IPS-18c (cell line): ENCODE measurements at regions not wholly inside any gene's neighbourhood (a gene's known extent, or its start where the extent isn't known, plus 50 kb on each side); places are given as distances from the start of the nearest gene placed in this dataset.

Source experiments
- H3K4me3 ChIP-seq: 2 replicates; pipeline ENCODE4 v1.7.0; 2013; ENCODE audit warnings: low read depth, mild to moderate bottlenecking, low read length, moderate library complexity; ENCODE audit not compliant: insufficient read depth
- H3K9me3 ChIP-seq: one replicate; pipeline ENCODE4 v1.6.1; 2013; ENCODE audit warnings: mild to moderate bottlenecking, low read length, moderate library complexity; ENCODE audit not compliant: control insufficient read depth, insufficient read depth

GRCh38 chr13:33366469-33367062 lies 81.0 kb upstream of the STARD13 start:
- Histone ChIP-seq H3K4me3 (no peak overlapping the region), H3K9me3 (peaks cover 2% of the 10 kb centered on the region)

DNA sequence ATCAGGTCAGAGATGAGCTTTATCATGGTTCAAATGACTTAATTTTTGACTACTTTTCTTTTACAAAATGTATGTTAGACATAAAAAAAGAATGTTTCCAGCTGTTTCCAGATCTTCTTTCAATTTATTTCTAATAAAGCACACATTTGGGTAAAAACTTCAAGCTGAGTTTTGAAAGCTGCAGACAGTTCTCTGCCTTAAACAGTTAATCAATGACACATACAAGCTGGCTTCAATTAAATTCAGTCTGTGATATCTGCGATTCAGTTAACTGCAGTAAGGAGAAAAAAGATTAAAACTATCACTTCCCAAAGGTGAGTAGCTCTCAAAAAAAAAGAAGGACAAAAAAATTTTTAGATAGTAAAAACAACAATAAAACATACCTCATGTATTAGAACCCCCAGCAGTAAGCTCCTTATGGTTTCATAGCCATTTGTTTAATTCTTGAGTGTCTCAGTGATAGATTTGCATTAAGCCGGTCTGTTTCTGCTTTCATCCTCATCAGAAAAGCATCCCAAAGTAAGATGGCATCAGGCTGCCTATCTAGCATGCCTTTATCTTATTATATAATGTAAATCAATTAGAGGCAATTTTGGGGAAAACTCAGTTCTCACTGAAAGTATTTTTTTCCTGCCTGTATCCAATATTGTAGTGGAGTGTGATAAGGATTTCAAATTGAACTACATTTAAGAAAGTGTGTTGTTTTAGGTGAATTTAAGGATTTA lies 81.8 kb upstream of the STARD13 start:
- H3K4me3 ChIP-seq, result no peak overlapping the region
- H3K9me3 ChIP-seq, result peaks cover 2% of the 10 kb centered on the region

DNA sequence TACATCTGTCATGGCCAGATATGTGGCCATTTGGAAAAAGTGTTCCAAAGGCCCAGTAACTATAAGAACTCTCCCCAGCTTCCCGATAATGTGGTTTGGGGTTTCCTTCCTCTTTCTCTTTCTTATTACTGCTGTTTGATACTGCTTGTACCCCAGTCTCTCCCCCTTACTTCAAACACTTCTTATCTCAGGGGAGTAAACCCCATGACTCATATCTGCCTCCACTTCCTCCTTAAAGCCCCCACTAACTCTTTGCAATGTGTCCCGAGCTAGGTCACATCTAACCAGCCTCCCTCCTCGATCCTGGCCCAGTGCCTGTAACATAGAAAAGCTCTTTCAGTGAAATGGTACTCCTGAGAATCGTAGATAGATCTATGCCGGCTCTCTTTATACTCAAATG lies 82.4 kb upstream of the STARD13 start:
- Histone ChIP-seq H3K4me3 (no peak overlapping the region), H3K9me3 (peaks cover 2% of the 10 kb centered on the region)

DNA sequence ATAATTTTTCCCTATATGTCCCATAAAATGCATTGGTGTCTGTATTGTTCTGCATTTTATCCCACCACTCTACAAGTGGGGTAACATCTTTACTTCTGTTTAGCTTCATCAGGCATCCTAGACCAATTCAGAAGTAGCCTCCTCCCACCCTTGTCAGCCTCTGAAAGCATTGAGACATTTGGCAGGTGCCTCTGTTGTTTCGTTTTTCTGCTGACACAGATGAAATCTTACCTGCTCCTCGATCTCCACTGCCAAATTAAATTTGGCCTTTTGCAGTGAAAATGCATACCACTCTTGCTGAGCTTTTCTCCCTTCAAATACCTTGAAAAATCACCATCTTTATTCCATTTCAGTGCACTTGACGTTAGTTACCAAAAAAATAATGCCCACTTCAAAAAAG lies 83.5 kb upstream of the STARD13 start:
- no peak overlapping the region for H3K4me3 ChIP-seq
- H3K9me3 ChIP-seq, result no peaks in the 10 kb centered on the region

GRCh38 chr13:33372251-33372919 lies 86.8 kb upstream of the STARD13 start:
- Histone ChIP-seq H3K9me3 (no peaks in the 10 kb centered on the region), H3K4me3 (no peak overlapping the region)

DNA sequence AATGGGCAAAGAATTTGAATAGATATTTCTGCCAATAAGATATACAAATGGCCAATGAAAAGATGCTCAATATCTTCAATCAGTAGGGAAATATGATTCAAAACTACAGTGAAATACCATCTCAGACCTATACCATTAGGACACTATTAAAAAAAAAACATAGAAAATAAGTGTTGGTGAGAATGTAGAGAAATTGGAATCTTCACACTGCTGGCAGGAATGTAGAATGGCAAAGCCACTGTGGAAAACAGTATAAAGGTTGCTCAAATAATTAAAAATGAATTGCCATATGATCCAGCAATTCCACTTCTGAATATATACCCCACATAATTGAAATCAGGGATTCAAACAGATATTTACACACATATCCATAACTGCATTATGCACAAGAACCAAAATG lies 88.1 kb upstream of the STARD13 start:
- H3K4me3 ChIP-seq, result no peak overlapping the region
- no peaks in the 10 kb centered on the region for H3K9me3 ChIP-seq

GRCh38 chr13:33375421-33375820 lies 89.9 kb upstream of the STARD13 start:
- H3K4me3 ChIP-seq, result no peak overlapping the region
- no peaks in the 10 kb centered on the region for H3K9me3 ChIP-seq

- no peaks in the 10 kb centered on the region for H3K9me3 ChIP-seq
- H3K4me3 ChIP-seq, result no peak overlapping the region
These were observed 90.7 kb upstream of the STARD13 start for GRCh38 chr13:33376212-33376611.

GRCh38 chr13:33377411-33377810 lies 91.9 kb upstream of the STARD13 start:
- no peaks in the 10 kb centered on the region for H3K9me3 ChIP-seq
- no peak overlapping the region for H3K4me3 ChIP-seq

DNA sequence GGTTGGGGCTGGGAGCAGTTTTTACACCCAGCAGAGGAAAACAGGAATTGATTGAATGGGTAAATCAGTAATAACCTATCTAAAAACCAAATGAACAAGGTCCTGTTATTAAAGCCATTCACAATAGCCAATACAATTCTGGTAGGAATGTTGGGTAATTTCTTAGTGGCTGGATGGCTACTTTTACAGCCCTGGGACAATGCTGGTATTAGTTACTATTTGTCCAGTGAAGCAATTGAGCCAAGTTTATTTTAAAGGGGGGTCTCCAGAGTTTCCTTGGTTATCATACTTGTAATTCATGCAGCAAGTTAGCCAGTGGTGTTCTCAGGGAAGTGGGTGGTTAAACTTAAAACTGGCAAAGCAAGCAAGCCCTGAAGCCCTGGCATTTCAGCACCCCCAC lies 92.3 kb upstream of the STARD13 start:
- Histone ChIP-seq H3K4me3 (no peak overlapping the region), H3K9me3 (no peaks in the 10 kb centered on the region)

GRCh38 chr13:33379608-33380007 lies 94.1 kb upstream of the STARD13 start:
- no peak overlapping the region for H3K4me3 ChIP-seq
- H3K9me3 ChIP-seq, result no peaks in the 10 kb centered on the region

DNA sequence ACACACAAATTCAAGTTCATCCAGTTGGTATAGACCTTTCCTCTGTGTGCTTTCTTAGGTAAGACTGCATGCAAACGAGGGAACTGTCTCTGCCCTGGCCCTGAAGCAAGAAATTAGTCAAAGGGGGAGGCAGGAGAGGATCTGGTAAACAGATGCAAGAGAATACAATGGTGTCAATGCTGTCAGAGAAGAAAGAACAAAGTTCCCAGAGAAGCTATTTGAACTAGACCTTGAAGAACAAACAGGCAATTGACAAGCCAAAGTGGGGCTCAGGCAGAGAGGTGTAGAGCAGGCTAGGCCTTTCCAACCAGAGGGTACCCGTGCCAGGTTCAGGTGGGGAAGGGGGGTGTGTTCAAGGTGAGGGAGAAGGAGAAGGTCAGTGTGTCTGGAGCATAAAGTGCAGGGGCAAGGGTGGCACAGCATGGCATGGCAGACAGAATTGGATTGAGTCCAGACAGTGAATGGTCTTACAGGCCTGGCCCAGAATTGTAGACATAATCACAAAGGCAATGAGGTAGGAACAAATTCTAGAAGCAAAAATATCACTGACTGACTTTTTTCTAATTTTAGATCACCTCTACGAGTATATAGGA lies 95.0 kb upstream of the STARD13 start:
- no peak overlapping the region for H3K4me3 ChIP-seq
- H3K9me3 ChIP-seq, result no peaks in the 10 kb centered on the region

DNA sequence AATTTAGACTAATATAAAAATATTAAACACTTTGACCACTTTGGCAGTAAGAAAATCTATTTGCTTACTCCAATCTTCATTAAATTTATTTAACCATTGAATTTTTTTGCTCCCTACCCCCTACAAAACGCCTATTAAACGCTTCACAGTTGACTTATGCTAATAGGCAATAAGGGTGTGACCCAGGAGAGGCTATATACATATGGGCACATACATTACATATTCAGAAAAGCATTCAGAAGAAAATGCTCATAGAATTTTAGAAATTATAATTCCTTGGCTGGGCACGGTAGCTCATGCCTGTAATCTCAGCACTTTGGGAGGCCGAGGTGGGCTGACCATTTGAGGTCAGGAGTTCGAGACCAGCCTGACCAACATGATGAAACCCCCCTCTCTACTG lies 95.6 kb upstream of the STARD13 start:
- Histone ChIP-seq H3K4me3 (no peak overlapping the region), H3K9me3 (no peaks in the 10 kb centered on the region)

DNA sequence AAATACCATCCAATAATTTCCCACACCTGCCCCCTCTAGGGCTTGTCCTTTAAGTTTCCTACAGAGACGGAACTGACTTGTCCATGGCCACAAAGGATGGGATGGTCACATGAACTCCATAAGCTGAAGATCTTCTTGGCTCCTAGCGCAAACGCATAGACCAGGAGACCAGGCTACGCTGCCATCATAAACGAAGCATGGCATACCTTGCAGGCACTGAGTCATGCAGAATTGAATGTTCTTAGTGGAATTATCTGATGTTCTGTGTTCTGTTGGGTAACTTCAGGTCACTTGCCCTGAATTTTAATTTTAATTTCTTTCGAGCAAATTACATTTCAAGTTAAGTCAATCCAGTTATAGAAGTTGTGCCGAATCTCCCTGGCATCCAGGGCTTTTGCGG lies 96.4 kb upstream of the STARD13 start:
- Histone ChIP-seq H3K9me3 (no peaks in the 10 kb centered on the region), H3K4me3 (no peak overlapping the region)

GRCh38 chr13:33383724-33384577 lies 98.4 kb upstream of the STARD13 start:
- no peak overlapping the region; the same call in 1 of the 2 replicates for H3K4me3 ChIP-seq
- H3K9me3 ChIP-seq, result no peaks in the 10 kb centered on the region

DNA sequence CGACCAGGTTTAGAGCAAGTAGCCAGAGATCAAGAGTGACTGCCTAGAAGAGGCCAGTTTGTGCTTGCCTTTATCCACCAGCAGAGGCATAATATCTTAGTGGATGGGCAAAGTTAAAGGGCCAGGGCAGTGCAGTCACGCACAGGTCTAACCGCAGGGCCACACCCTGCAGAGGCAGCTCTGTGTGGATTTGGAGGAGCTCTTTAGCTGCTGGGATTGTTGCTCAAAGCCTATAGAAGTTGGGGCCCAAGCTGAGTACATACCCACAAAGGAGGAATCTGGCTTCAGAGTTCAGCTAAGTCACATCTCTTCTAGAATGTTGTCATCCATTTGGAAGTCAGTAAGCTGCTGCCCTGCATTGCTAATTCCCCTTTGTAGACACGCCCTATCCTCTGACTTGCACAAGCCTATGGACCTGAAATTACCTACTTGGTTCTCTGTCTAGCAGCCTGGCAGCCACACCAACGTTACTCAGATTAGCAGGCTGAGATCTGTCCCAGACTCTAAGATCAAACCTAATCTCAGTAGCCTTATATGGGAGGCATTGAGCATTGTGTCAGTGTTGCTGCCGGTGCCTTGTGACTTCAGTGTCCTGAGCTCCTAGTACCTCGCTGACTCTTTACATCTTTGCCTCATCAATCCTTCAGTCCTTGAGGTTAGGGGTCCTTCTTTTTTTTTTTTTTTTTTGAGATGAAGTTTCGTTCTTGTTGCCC lies 102.9 kb upstream of the STARD13 start:
- H3K4me3 ChIP-seq, result no peak overlapping the region
- no peaks in the 10 kb centered on the region for H3K9me3 ChIP-seq
